PC-9 (cell line): ENCODE measurements at regions not wholly inside any gene's neighbourhood (a gene's known extent, or its start where the extent isn't known, plus 50 kb on each side); places are given as distances from the start of the nearest gene placed in this dataset.

Source experiments
- BruUV-seq: library from RNA; stranded (reverse); fragments of 400-500 nt; replicated peaks from 2 replicates; lab custom pipeline; 2021; lab: Mats Ljungman, UMichigan
- CTCF ChIA-PET: fragments of 300-600 bp; sonication (Branson Sonifier 250); formaldehyde crosslinking; loops from one replicate; lab custom pipeline; 2022; ENCODE audit warnings: antibody characterized with exemption; lab: Charles Lee
- POLR2A ChIA-PET: fragments of 300-600 bp; sonication (Branson Sonifier 250); formaldehyde crosslinking; loops from one replicate; lab custom pipeline; 2022; ENCODE audit warnings: antibody characterized with exemption; ENCODE audit not compliant: unreplicated experiment; lab: Charles Lee
- DNase-seq, 2 experiments: peaks; one replicate each; pipeline versions ENCODE4 v3.0.0 to v3.0.0-alpha.2; 2015 to 2022; ENCODE audit warnings: mixed read lengths in 1 of 2
- H2AFZ ChIP-seq: fragments of 200-600 bp; sonication (generic); 2 replicates; pipeline ENCODE4 v1.8.1; 2017; ENCODE audit warnings: antibody characterized with exemption
- H3F3A ChIP-seq: fragments of 200-600 bp; sonication (generic); 2 replicates; pipeline ENCODE4 v1.8.1; 2017; ENCODE audit warnings: antibody characterized with exemption, mild to moderate bottlenecking, low read depth; ENCODE audit not compliant: insufficient read depth
- H3K27ac ChIP-seq: fragments of 200-600 bp; sonication (generic); 2 replicates; pipeline ENCODE4 v1.6.1; 2016; ENCODE audit warnings: mixed run types
- H3K27me3 ChIP-seq: fragments of 200-600 bp; sonication (generic); 2 replicates; pipeline ENCODE4 v1.6.1; 2016; ENCODE audit warnings: low read depth, mixed run types; ENCODE audit not compliant: insufficient read depth
- H3K36me3 ChIP-seq: fragments of 200-600 bp; sonication (generic); 2 replicates; pipeline ENCODE4 v1.6.1; 2016; ENCODE audit warnings: low read depth, mixed run types
- H3K4me1 ChIP-seq: fragments of 200-600 bp; sonication (generic); replicated peaks from 2 replicates; pipeline ENCODE4 v1.6.1; 2016; ENCODE audit warnings: mixed run types; ENCODE audit not compliant: insufficient read depth
- H3K4me2 ChIP-seq: fragments of 200-600 bp; sonication (generic); 2 replicates; pipeline ENCODE4 v1.6.1; 2017; ENCODE audit warnings: mixed run types
- H3K4me3 ChIP-seq: fragments of 200-600 bp; sonication (generic); 2 replicates; pipeline ENCODE4 v1.6.1; 2016; ENCODE audit warnings: mixed run types
- H3K79me2 ChIP-seq: fragments of 200-600 bp; sonication (generic); 2 replicates; pipeline ENCODE4 v1.6.1; 2017; ENCODE audit warnings: low read depth, mixed run types
- H3K9me2 ChIP-seq: fragments of 200-600 bp; sonication (generic); 2 replicates; pipeline ENCODE4 v1.8.1; 2017; ENCODE audit warnings: mild to moderate bottlenecking; ENCODE audit not compliant: insufficient read depth
- H3K9me3 ChIP-seq: fragments of 200-600 bp; sonication (generic); 2 replicates; pipeline ENCODE4 v1.8.1; 2016; ENCODE audit warnings: low read depth; ENCODE audit not compliant: insufficient read depth
- H4K20me1 ChIP-seq: fragments of 200-600 bp; sonication (generic); 2 replicates; pipeline ENCODE4 v1.8.1; 2017; ENCODE audit not compliant: insufficient read depth
- EZH2 ChIP-seq: fragments of 200-600 bp; sonication (generic); IDR thresholded peaks from 2 replicates; pipeline ENCODE4 v1.8.0; 2017; ENCODE audit warnings: antibody characterized with exemption, low read depth
- intact Hi-C: fragments of 100-400 bp; cut with micrococcal nuclease; formaldehyde crosslinking; loops from one replicate; pipeline ENCODE4 v1.10.0; 2022; ENCODE audit not compliant: unreplicated experiment
- TF ChIP-seq, protein P1 (sequence below): fragments of 200-600 bp; sonication (generic); conservative IDR thresholded peaks from 2 replicates; pipeline ENCODE4 v1.6.1; 2017; ENCODE audit warnings: mixed run types, antibody characterized with exemption, mild to moderate bottlenecking, moderate library complexity

DNA sequence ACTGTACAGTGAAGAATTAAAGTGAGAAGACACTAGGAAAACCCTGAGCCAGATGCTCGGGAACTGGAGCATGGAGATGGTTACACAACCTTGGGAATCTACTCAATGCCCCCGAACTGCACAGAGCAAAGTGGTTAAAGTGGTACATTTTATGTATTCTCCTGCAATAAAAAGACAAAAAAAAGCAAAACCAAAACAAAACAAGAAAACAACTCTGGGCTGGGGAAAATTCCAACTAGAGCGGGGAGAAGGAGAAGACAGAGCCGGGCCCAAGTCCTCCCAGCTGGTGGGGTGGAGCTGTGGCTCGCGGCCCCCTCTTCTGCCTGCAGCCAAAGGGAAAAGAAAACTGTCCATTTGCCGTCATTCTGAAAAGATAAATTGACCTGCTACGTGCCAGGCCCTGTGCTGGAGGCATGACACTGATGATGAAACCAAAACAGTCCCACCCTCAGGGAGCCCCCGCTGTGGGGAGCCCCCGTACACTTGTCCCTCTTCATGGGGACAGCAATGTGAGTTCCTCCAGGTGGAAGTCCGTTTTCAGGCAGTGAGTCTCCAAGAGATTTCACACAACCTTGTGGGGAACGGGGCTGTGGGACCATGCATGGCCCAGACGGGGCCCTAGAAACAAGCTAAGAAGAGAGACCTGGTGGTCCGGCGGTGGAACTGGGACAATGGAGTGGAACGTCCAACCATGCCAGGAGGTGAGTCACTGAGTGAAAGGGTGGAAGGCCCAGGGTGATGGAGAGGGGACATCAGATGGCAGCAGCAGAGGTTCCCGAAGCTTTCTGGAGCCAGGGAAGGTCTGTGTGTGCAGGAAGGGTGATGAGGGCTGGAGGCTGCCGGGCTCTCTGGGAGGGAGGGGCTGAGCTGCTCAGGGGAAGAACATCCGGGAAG, 114.8 kb upstream of the COL5A1 start:
- Histone ChIP-seq H3K27ac (no peak overlapping the region), H2AFZ (no peak overlapping the region), H3K79me2 (no peaks in the 10 kb centered on the region), H4K20me1 (no peaks in the 10 kb centered on the region; the same call in 1 of the 2 replicates), H3K4me2 (no peak overlapping the region), H3K9me2 (no peaks in the 10 kb centered on the region), H3K36me3 (no peaks in the 10 kb centered on the region), H3K4me3 (no peak overlapping the region), H3K27me3 (peaks cover 93% of the 10 kb centered on the region), H3K4me1 (no peaks in the 10 kb centered on the region), H3F3A (no peaks in the 10 kb centered on the region), H3K9me3 (no peaks in the 10 kb centered on the region)
- ChIA-PET CTCF (no interaction called here), POLR2A (no interaction called here)
- BruUV-seq = no TSS peak
- TF ChIP-seq, protein P1, sequence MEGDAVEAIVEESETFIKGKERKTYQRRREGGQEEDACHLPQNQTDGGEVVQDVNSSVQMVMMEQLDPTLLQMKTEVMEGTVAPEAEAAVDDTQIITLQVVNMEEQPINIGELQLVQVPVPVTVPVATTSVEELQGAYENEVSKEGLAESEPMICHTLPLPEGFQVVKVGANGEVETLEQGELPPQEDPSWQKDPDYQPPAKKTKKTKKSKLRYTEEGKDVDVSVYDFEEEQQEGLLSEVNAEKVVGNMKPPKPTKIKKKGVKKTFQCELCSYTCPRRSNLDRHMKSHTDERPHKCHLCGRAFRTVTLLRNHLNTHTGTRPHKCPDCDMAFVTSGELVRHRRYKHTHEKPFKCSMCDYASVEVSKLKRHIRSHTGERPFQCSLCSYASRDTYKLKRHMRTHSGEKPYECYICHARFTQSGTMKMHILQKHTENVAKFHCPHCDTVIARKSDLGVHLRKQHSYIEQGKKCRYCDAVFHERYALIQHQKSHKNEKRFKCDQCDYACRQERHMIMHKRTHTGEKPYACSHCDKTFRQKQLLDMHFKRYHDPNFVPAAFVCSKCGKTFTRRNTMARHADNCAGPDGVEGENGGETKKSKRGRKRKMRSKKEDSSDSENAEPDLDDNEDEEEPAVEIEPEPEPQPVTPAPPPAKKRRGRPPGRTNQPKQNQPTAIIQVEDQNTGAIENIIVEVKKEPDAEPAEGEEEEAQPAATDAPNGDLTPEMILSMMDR = no peak
- TF ChIP-seq EZH2 = no peak
- intact Hi-C loops = no loop called here
- no peak for DNase-seq

DNA sequence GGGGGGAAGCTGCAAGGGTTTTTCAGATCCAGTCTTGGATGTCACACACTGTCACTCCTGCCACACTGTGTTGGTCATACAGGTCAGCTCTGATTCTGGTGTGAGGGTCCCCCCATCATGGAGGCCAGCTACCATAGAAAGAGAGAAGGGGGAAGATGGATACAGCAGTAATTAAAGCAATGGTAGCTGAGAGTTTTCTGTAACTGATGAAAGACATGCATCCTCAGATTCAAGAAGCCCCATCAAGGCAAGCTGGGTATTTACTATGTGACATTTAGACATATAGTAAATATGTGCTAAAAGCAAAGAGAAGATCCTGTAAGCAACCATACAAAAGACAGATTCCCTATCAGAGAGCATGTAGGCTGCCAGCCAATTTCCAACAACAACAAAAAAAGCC, 110.9 kb upstream of the COL5A1 start:
- BruUV-seq = no TSS peak
- Histone ChIP-seq H3K79me2 (no peaks in the 10 kb centered on the region), H3K27ac (no peak overlapping the region), H3K9me3 (no peaks in the 10 kb centered on the region), H3K27me3 (peaks cover 86% of the 10 kb centered on the region), H3K4me1 (no peaks in the 10 kb centered on the region), H2AFZ (no peak overlapping the region), H3F3A (no peaks in the 10 kb centered on the region), H3K4me3 (no peak overlapping the region), H3K9me2 (no peaks in the 10 kb centered on the region), H4K20me1 (no peaks in the 10 kb centered on the region; the same call in 1 of the 2 replicates), H3K4me2 (no peak overlapping the region), H3K36me3 (no peaks in the 10 kb centered on the region)
- ChIA-PET CTCF (no interaction called here), POLR2A (no interaction called here)
- no peak for DNase-seq
- intact Hi-C loops = loop anchor here (10.0 kb wide), 1 partner anchor 114 kb away; the partner anchor contains the start of gene COL5A1
- TF ChIP-seq, protein P1 = no peak
- no peak for TF ChIP-seq EZH2

DNA sequence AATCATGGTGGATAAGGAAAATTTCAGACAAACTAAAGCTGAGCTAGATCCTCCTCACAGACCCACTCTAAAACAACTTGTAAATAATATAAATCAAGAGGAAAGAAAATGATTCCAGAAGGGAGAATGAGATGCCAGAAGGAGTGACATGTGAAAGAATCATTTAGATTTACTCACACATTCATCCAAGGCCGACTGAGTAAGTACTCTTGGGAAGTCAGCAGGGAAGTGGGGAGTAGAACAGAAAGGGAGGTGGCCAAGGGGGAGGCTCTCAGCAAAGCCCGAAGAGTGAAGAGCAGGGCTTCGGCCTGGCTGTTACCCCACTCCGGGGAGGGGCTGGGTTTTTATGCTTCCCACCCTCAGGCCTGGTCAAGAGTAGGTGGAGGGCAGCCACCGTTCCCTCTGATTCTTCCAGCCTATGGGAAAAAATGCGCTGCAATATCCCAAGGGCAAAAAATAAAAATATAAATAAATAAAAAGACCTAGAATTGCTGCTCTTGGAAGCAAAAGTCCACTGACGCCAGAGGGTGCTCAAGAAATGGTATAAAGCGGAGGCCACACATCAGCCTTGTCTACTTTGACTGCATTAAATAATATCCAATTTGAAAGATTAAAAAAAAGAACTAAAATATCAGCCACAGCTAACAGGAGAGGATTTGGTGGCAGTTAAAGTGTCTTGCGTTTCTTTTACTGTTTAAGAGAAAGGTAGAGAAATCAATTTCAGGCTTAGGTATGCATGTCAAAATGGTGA, 110.2 kb upstream of the COL5A1 start:
- ChIA-PET CTCF (no interaction called here), POLR2A (no interaction called here)
- H3K79me2 ChIP-seq = no peaks in the 10 kb centered on the region
- no peak for DNase-seq
- no peak overlapping the region for H3K4me2 ChIP-seq
- no peak overlapping the region for H3K27ac ChIP-seq
- H3K4me3 ChIP-seq = no peak overlapping the region
- H4K20me1 ChIP-seq = no peaks in the 10 kb centered on the region; the same call in 1 of the 2 replicates
- TF ChIP-seq, protein P1 = no peak; the same call in 1 of the 2 replicates
- no peak for TF ChIP-seq EZH2
- H2AFZ ChIP-seq = no peak overlapping the region
- intact Hi-C loops = loop anchor here (10.0 kb wide), 1 partner anchor 113 kb away; the partner anchor contains the start of gene COL5A1
- no TSS peak for BruUV-seq
- no peaks in the 10 kb centered on the region for H3K36me3 ChIP-seq
- H3K27me3 ChIP-seq = peaks cover 86% of the 10 kb centered on the region
- no peaks in the 10 kb centered on the region for H3F3A ChIP-seq
- H3K4me1 ChIP-seq = no peaks in the 10 kb centered on the region; the same call in 1 of the 2 replicates
- H3K9me3 ChIP-seq = no peaks in the 10 kb centered on the region
- no peaks in the 10 kb centered on the region for H3K9me2 ChIP-seq
